B cell (primary cell): ENCODE measurements at regions not wholly inside any gene's neighbourhood (a gene's known extent, or its start where the extent isn't known, plus 50 kb on each side); places are given as distances from the start of the nearest gene placed in this dataset.

ENCODE experiments used
- ATAC-seq: fragments of 200-7000 bp; cut with Tn5 transposase; one replicate; pipeline ENCODE4 v1.10.0; 2021; ENCODE audit warnings: low read depth, mild to moderate bottlenecking, moderate number of reproducible peaks, moderate library complexity
- CTCF ChIA-PET: fragments of 350-600 bp; sonication (Branson Sonifier 250); formaldehyde crosslinking; loops from one replicate; lab custom pipeline; 2021; ENCODE audit warnings: antibody characterized with exemption, inconsistent platforms; lab: Charles Lee
- POLR2A ChIA-PET: fragments of 350-600 bp; sonication (Branson Sonifier 250); formaldehyde crosslinking; loops from one replicate; lab custom pipeline; 2021; ENCODE audit warnings: antibody characterized with exemption; lab: Charles Lee
- DNase-seq: peaks from one replicate; pipeline ENCODE4 v3.0.0; 2013
- H2AFZ ChIP-seq: 2 replicates; pipeline ENCODE4 v1.6.1; 2012; ENCODE audit warnings: mild to moderate bottlenecking, low read depth, low read length; ENCODE audit not compliant: insufficient read depth, poor library complexity, severe bottlenecking
- H3K27ac ChIP-seq, 2 donors: 1 replicate in 1 of 2; 2 replicates in 1 of 2; pipeline ENCODE4 v1.5.1; 2012 to 2013; ENCODE audit warnings: low read length in 2 of 2, mild to moderate bottlenecking in 2 of 2, moderate library complexity in 1 of 2
- H3K27me3 ChIP-seq, 4 experiments: fragments of 200-600 bp in 1 of 4; sonication (generic) in 1 of 4; replicated peaks in 1 of 4; 1 replicate in 2 of 4; 2 replicates in 2 of 4; pipeline versions ENCODE4 v1.6.1 to v1.7.0; 2013 to 2016; ENCODE audit warnings: low read length in 3 of 4, mild to moderate bottlenecking in 2 of 4, mixed read lengths in 1 of 4, moderate library complexity in 1 of 4; ENCODE audit not compliant: insufficient read depth in 4 of 4, control insufficient read depth in 3 of 4; ENCODE audit errors: control extremely low read depth in 1 of 4
- H3K36me3 ChIP-seq, 2 experiments: replicated peaks in 1 of 2; 1 replicate in 1 of 2; 2 replicates in 1 of 2; pipeline versions ENCODE4 v1.6.1 to v1.7.1; 2013; ENCODE audit warnings: low read length in 1 of 2; ENCODE audit not compliant: insufficient read depth in 2 of 2, control insufficient read depth in 1 of 2; ENCODE audit errors: control extremely low read depth in 1 of 2, extremely low read depth in 1 of 2
- H3K4me1 ChIP-seq, 2 donors: fragments of 200-600 bp in 1 of 2; sonication (generic) in 1 of 2; 1 replicate in 1 of 2; 2 replicates in 1 of 2; pipeline versions ENCODE4 v1.5.1 to v1.6.1; 2013 to 2017; ENCODE audit warnings: low read length in 2 of 2; ENCODE audit not compliant: control insufficient read depth in 2 of 2, insufficient read depth in 2 of 2
- H3K4me2 ChIP-seq: replicated peaks from 2 replicates; pipeline ENCODE3; 2012; ENCODE audit warnings: mild to moderate bottlenecking, low read depth, low read length; ENCODE audit not compliant: poor library complexity, severe bottlenecking
- H3K4me3 ChIP-seq, 5 experiments: fragments of 200-600 bp in 1 of 5; sonication (generic) in 1 of 5; 1 replicate in 3 of 5; 2 replicates in 2 of 5; pipeline versions ENCODE4 v1.5.1 to v1.7.0; 2011 to 2016; ENCODE audit warnings: low read length in 4 of 5, mild to moderate bottlenecking in 4 of 5, low read depth in 2 of 5, control low read depth in 1 of 5, moderate library complexity in 1 of 5; ENCODE audit not compliant: insufficient read depth in 1 of 5; ENCODE audit errors: control extremely low read depth in 1 of 5, extremely low read depth in 1 of 5
- H3K79me2 ChIP-seq: fragments of 200-600 bp; sonication (generic); one replicate; pipeline ENCODE4 v1.6.0; 2016; ENCODE audit warnings: low read length; ENCODE audit not compliant: control insufficient read depth, insufficient read depth
- H3K9ac ChIP-seq: fragments of 200-600 bp; sonication (generic); 2 replicates; pipeline ENCODE4 v1.6.1; 2017; ENCODE audit warnings: mild to moderate bottlenecking, low read length, moderate library complexity
- H3K9me3 ChIP-seq, 3 donors: one replicate each; pipeline versions ENCODE4 v1.6.1 to v1.7.1; 2013; ENCODE audit warnings: low read length in 2 of 3; ENCODE audit not compliant: control insufficient read depth in 2 of 3, insufficient read depth in 1 of 3; ENCODE audit errors: control extremely low read depth in 1 of 3
- H4K20me1 ChIP-seq: 2 replicates; pipeline ENCODE4 v1.6.0; 2012; ENCODE audit warnings: mild to moderate bottlenecking, low read length; ENCODE audit not compliant: insufficient read depth, control insufficient read depth, poor library complexity, severe bottlenecking
- H3K27ac Mint-ChIP-seq: one replicate; pipeline ENCODE4 v1.8.0; 2021; ENCODE audit warnings: mixed read lengths
- H3K27me3 Mint-ChIP-seq: one replicate; pipeline ENCODE4 v1.8.0; 2021; ENCODE audit warnings: mixed read lengths
- H3K4me1 Mint-ChIP-seq: one replicate; pipeline ENCODE4 v1.8.0; 2021; ENCODE audit warnings: mixed read lengths
- H3K4me3 Mint-ChIP-seq: one replicate; pipeline ENCODE4 v1.8.0; 2021; ENCODE audit warnings: mixed read lengths
- H3K9me3 Mint-ChIP-seq: one replicate; pipeline ENCODE4 v1.8.0; 2022; ENCODE audit warnings: mixed read lengths; ENCODE audit not compliant: insufficient read depth
- CTCF ChIP-seq: fragments of 200-600 bp; IDR thresholded peaks from one replicate; pipeline ENCODE4 v1.8.0; 2022; ENCODE audit warnings: antibody characterized with exemption, mild to moderate bottlenecking
- EZH2 ChIP-seq: IDR thresholded peaks from 2 replicates; pipeline ENCODE4 v1.6.1; 2012; ENCODE audit warnings: borderline replicate concordance, low read depth, mild to moderate bottlenecking, moderate library complexity, low read length; ENCODE audit not compliant: insufficient read depth, poor library complexity, severe bottlenecking
- WGBS: methylation state at CpG from one replicate; pipeline ENCODE4 v1.1.5; 2013; ENCODE audit warnings: missing lambda C conversion rate; ENCODE audit not compliant: insufficient coverage; 5-methylcytosine and 5-hydroxymethylcytosine counted together
- intact Hi-C: fragments of 100-400 bp; cut with micrococcal nuclease; formaldehyde crosslinking; loops from one replicate; pipeline ENCODE4 v1.10.0; 2022

- DNase-seq (no peak), ATAC-seq (no peak)
- Mint-ChIP-seq H3K9me3 (no peaks in the 10 kb centered on the region), H3K27me3 (peaks cover 15% of the 10 kb centered on the region), H3K27ac (no peak overlapping the region), H3K4me3 (no peak overlapping the region), H3K4me1 (no peaks in the 10 kb centered on the region)
- intact Hi-C loops, result no loop called here
- Histone ChIP-seq H3K9me3 (peaks cover 0 to 2% (median 0%) of the 10 kb centered on the region in 3 donors), H2AFZ (no peak overlapping the region), H3K9ac (no peak overlapping the region), H4K20me1 (no peaks in the 10 kb centered on the region), H3K79me2 (no peaks in the 10 kb centered on the region), H3K4me1 (no peaks in the 10 kb centered on the region), H3K27ac (no peak overlapping the region), H3K4me3 (no peak overlapping the region), H3K27me3 (peaks cover 0 to 2% (median 0%) of the 10 kb centered on the region in 4 experiments), H3K36me3 (no peaks in the 10 kb centered on the region), H3K4me2 (no peak overlapping the region)
- POLR2A ChIA-PET, result no interaction called here
- no peak for TF ChIP-seq CTCF
- TF ChIP-seq EZH2, result no peak
- 90% methylated on average over 2 of the region's 6 CpGs for WGBS
- CTCF ChIA-PET, result no interaction called here
These were observed 127.7 kb upstream of the CAMK1G start for GRCh38 chr1:209455661-209456358.

GRCh38 chr1:209456878-209457277 is 126.6 kb upstream of the CAMK1G start:
- no peak overlapping the region for H3K4me2 ChIP-seq
- peaks cover 0 to 2% (median 0%) of the 10 kb centered on the region in 4 experiments for H3K27me3 ChIP-seq
- TF ChIP-seq EZH2, result no peak
- no peaks in the 10 kb centered on the region for H3K4me1 ChIP-seq
- H3K9me3 Mint-ChIP-seq, result peaks cover 4% of the 10 kb centered on the region
- ChIA-PET POLR2A (no interaction called here), CTCF (no interaction called here)
- no peaks in the 10 kb centered on the region for H3K36me3 ChIP-seq
- no CpG with 5 or more reads among the region's 1 CpG for WGBS
- ATAC-seq (no peak), DNase-seq (no peak)
- peaks cover 3 to 5% (median 4%) of the 10 kb centered on the region in 3 donors for H3K9me3 ChIP-seq
- peaks cover 10% of the 10 kb centered on the region for H3K27me3 Mint-ChIP-seq
- no peaks in the 10 kb centered on the region for H4K20me1 ChIP-seq
- H3K27ac ChIP-seq, result no peak overlapping the region
- no peak overlapping the region for H2AFZ ChIP-seq
- no peak overlapping the region for H3K27ac Mint-ChIP-seq
- no peaks in the 10 kb centered on the region for H3K4me1 Mint-ChIP-seq
- H3K4me3 Mint-ChIP-seq, result no peak overlapping the region
- intact Hi-C loops, result no loop called here
- no peak overlapping the region for H3K4me3 ChIP-seq
- H3K79me2 ChIP-seq, result no peaks in the 10 kb centered on the region
- no peak overlapping the region for H3K9ac ChIP-seq
